MM.1S (cell line): ENCODE measurements at regions not wholly inside any gene's neighbourhood (a gene's known extent, or its start where the extent isn't known, plus 50 kb on each side); places are given as distances from the start of the nearest gene placed in this dataset.

ENCODE experiments used
- DNase-seq: peaks from one replicate; pipeline ENCODE4 v3.0.0-alpha.2; 2015
- H2AFZ ChIP-seq: fragments of 300-600 bp; sonication (generic); 2 replicates; pipeline ENCODE4 v1.6.0; 2016; ENCODE audit warnings: antibody characterized with exemption, low read length
- H3F3A ChIP-seq: fragments of 300-600 bp; sonication (generic); 2 replicates; pipeline ENCODE4 v1.6.1; 2016; ENCODE audit warnings: mild to moderate bottlenecking, antibody characterized with exemption, low read length, moderate library complexity, mixed read lengths; ENCODE audit not compliant: insufficient read depth
- H3K27ac ChIP-seq: fragments of 300-600 bp; sonication (generic); 2 replicates; pipeline ENCODE4 v1.5.1; 2016; ENCODE audit warnings: mild to moderate bottlenecking, low read length
- H3K27me3 ChIP-seq: fragments of 300-600 bp; sonication (generic); replicated peaks from 2 replicates; pipeline ENCODE4 v1.6.0; 2016; ENCODE audit warnings: low read length; ENCODE audit not compliant: insufficient read depth
- H3K36me3 ChIP-seq: fragments of 300-600 bp; sonication (generic); replicated peaks from 2 replicates; pipeline ENCODE4 v1.6.1; 2016; ENCODE audit warnings: mild to moderate bottlenecking, low read length, mixed read lengths; ENCODE audit not compliant: insufficient read depth
- H3K4me1 ChIP-seq: fragments of 300-600 bp; sonication (generic); 2 replicates; pipeline ENCODE4 v1.6.1; 2016; ENCODE audit warnings: low read length, mixed read lengths
- H3K4me2 ChIP-seq: fragments of 300-600 bp; sonication (generic); 2 replicates; pipeline ENCODE4 v1.6.0; 2016; ENCODE audit warnings: low read depth, low read length
- H3K4me3 ChIP-seq: fragments of 300-600 bp; sonication (generic); 2 replicates; pipeline ENCODE4 v1.5.1; 2016; ENCODE audit warnings: low read length, mixed read lengths
- H3K79me2 ChIP-seq: fragments of 300-600 bp; sonication (generic); 2 replicates; pipeline ENCODE4 v1.6.1; 2016; ENCODE audit warnings: mixed run types, low read length, mixed read lengths
- H3K9ac ChIP-seq: fragments of 300-600 bp; sonication (generic); 2 replicates; pipeline ENCODE4 v1.6.1; 2016; ENCODE audit warnings: low read length, mixed read lengths
- H3K9me2 ChIP-seq: fragments of 300-600 bp; sonication (generic); replicated peaks from 2 replicates; pipeline ENCODE4 v1.6.1; 2016; ENCODE audit warnings: mild to moderate bottlenecking, low read length, mixed read lengths; ENCODE audit not compliant: insufficient read depth
- H3K9me3 ChIP-seq: fragments of 300-600 bp; sonication (generic); replicated peaks from 2 replicates; pipeline ENCODE4 v1.6.1; 2016; ENCODE audit warnings: mild to moderate bottlenecking, low read length, mixed read lengths; ENCODE audit not compliant: insufficient read depth
- H4K20me1 ChIP-seq: fragments of 300-600 bp; sonication (generic); 2 replicates; pipeline ENCODE4 v1.6.1; 2016; ENCODE audit warnings: mild to moderate bottlenecking, low read length, moderate library complexity, mixed read lengths; ENCODE audit not compliant: insufficient read depth
- CTCF ChIP-seq: fragments of 300-600 bp; sonication (generic); IDR thresholded peaks from 2 replicates; pipeline ENCODE4 v1.5.1; 2016; ENCODE audit warnings: antibody characterized with exemption, low read length, mixed read lengths
- EZH2 ChIP-seq: fragments of 300-600 bp; sonication (generic); optimal IDR thresholded peaks from 2 replicates; pipeline ENCODE3; 2017; ENCODE audit warnings: low read depth, mild to moderate bottlenecking, antibody characterized with exemption, low read length, mixed read lengths
- EZH2phosphoT487 ChIP-seq: fragments of 300-600 bp; sonication (generic); IDR thresholded peaks from 2 replicates; pipeline ENCODE4 v1.6.1; 2018; ENCODE audit warnings: antibody characterized with exemption, low read length

- peaks cover 19% of the 10 kb centered on the region for H3K27me3 ChIP-seq
- H3F3A ChIP-seq = peaks cover 11% of the 10 kb centered on the region
- H3K4me1 ChIP-seq = peaks cover 16% of the 10 kb centered on the region
- no peak overlapping the region for H3K4me3 ChIP-seq
- DNase-seq = no peak
- H2AFZ ChIP-seq = no peak overlapping the region
- TF ChIP-seq EZH2 = no peak
- no peak for TF ChIP-seq CTCF
- TF ChIP-seq EZH2phosphoT487 = no peak
- H4K20me1 ChIP-seq = no peaks in the 10 kb centered on the region
- H3K79me2 ChIP-seq = no peaks in the 10 kb centered on the region
- H3K27ac ChIP-seq = no peak overlapping the region
- H3K36me3 ChIP-seq = no peaks in the 10 kb centered on the region
- H3K9me2 ChIP-seq = no peaks in the 10 kb centered on the region
- H3K4me2 ChIP-seq = no peak overlapping the region
- H3K9ac ChIP-seq = no peak overlapping the region
- no peaks in the 10 kb centered on the region for H3K9me3 ChIP-seq
Measured at GRCh38 chr3:34362910-34363309, 564.5 kb downstream of the PDCD6IP start.

- DNase-seq = no peak
- H3K27me3 ChIP-seq = peaks cover 19% of the 10 kb centered on the region
Measured at GRCh38 chr3:34363881-34364280, 565.5 kb downstream of the PDCD6IP start.

GRCh38 chr3:34364335-34364734 is 565.9 kb downstream of the PDCD6IP start:
- peaks cover 11% of the 10 kb centered on the region for H3F3A ChIP-seq
- H3K4me1 ChIP-seq = peaks cover 16% of the 10 kb centered on the region
- H3K4me2 ChIP-seq = no peak overlapping the region
- H3K36me3 ChIP-seq = no peaks in the 10 kb centered on the region
- DNase-seq = no peak
- TF ChIP-seq EZH2phosphoT487 (no peak), CTCF (no peak), EZH2 (no peak)
- no peak overlapping the region for H2AFZ ChIP-seq
- H3K27ac ChIP-seq = no peak overlapping the region
- H3K9me2 ChIP-seq = no peaks in the 10 kb centered on the region
- H3K9me3 ChIP-seq = no peaks in the 10 kb centered on the region
- H3K79me2 ChIP-seq = no peaks in the 10 kb centered on the region
- H3K9ac ChIP-seq = no peak overlapping the region
- H4K20me1 ChIP-seq = no peaks in the 10 kb centered on the region
- peaks cover 19% of the 10 kb centered on the region for H3K27me3 ChIP-seq
- H3K4me3 ChIP-seq = no peak overlapping the region

More at GRCh38 chr3:34363881-34364280, 565.5 kb downstream of the PDCD6IP start:
- Histone ChIP-seq H3K9ac (no peak overlapping the region), H3K4me2 (no peak overlapping the region), H4K20me1 (no peaks in the 10 kb centered on the region), H3K9me2 (no peaks in the 10 kb centered on the region), H3K4me1 (peaks cover 16% of the 10 kb centered on the region), H3K4me3 (no peak overlapping the region), H3K79me2 (no peaks in the 10 kb centered on the region), H3K27ac (no peak overlapping the region), H3K36me3 (no peaks in the 10 kb centered on the region), H3F3A (peaks cover 11% of the 10 kb centered on the region), H3K9me3 (no peaks in the 10 kb centered on the region), H2AFZ (no peak overlapping the region)
- TF ChIP-seq CTCF = no peak
- TF ChIP-seq EZH2 = no peak
- no peak for TF ChIP-seq EZH2phosphoT487
